ENCODE measurements at regions not wholly inside any gene's neighbourhood (a gene's known extent, or its start where the extent isn't known, plus 50 kb on each side); places are given as distances from the start of the nearest gene placed in this dataset.

GRCh38 chr1:221916176-221916575 lies 174.3 kb upstream of the DUSP10 start:
- Histone ChIP-seq H2BK120ac (ENCODE audit: low read depth, low read length) (no peak overlapping the region), H2BK12ac (ENCODE audit: low read length in 2 of 2) (no peak overlapping the region), H3K4me1 (ENCODE audit: control insufficient read depth, insufficient read depth, low read depth, low read length) (no peaks in the 10 kb centered on the region), H2BK15ac (ENCODE audit: low read depth, poor library complexity, severe bottlenecking) (no peak overlapping the region), H3K27ac (ENCODE audit: low read length, poor library complexity, severe bottlenecking) (no peak overlapping the region), H3K23ac (ENCODE audit: low read length in 2 of 2) (no peak overlapping the region), H3K4ac (ENCODE audit: low read depth in 1 of 2, low read length in 2 of 2) (no peak overlapping the region), H3K9ac (ENCODE audit: low read length) (no peak overlapping the region), H3K4me3 (ENCODE audit: insufficient read depth in 1 of 2, low read depth in 1 of 2, low read length in 2 of 2) (no peak overlapping the region), H3K27me3 (ENCODE audit: control insufficient read depth in 1 of 2, insufficient read depth in 1 of 2, low read length in 2 of 2) (no peaks in the 10 kb centered on the region), H4K91ac (ENCODE audit: low read length) (no peak overlapping the region), H2AK5ac (ENCODE audit: low read length, severe bottlenecking) (no peak overlapping the region), H2BK5ac (ENCODE audit: low read depth, low read length, poor library complexity, severe bottlenecking) (no peak overlapping the region), H2AFZ (ENCODE audit: low read depth, low read length) (no peak overlapping the region), H4K8ac (ENCODE audit: low read length) (no peak overlapping the region), H3K9me3 (ENCODE audit: control insufficient read depth, low read length) (no peaks in the 10 kb centered on the region), H3K36me3 (ENCODE audit: control insufficient read depth in 1 of 2, insufficient read depth in 2 of 2, low read depth in 1 of 2, low read length in 2 of 2) (peaks cover 0 to 15% of the 10 kb centered on the region in 2 experiments), H3K4me2 (ENCODE audit: low read length, poor library complexity, severe bottlenecking) (no peak overlapping the region), H3K14ac (ENCODE audit: low read length in 2 of 2) (no peak overlapping the region), H3K79me1 (replicated peaks; ENCODE audit: low read length, poor library complexity, severe bottlenecking) (no peaks in the 10 kb centered on the region), H3K18ac (ENCODE audit: low read depth in 1 of 2, low read length in 2 of 2) (no peak overlapping the region)
- no peak for DNase-seq
- WGBS, result 94% methylated on average over 5 of the region's 5 CpGs

- Histone ChIP-seq H3K36me3 (ENCODE audit: control insufficient read depth in 1 of 2, insufficient read depth in 2 of 2, low read depth in 1 of 2, low read length in 2 of 2) (peaks cover 0 to 15% of the 10 kb centered on the region in 2 experiments), H3K9me3 (ENCODE audit: control insufficient read depth, low read length) (no peaks in the 10 kb centered on the region), H3K23ac (ENCODE audit: low read length in 2 of 2) (no peak overlapping the region), H3K4me2 (ENCODE audit: low read length, poor library complexity, severe bottlenecking) (no peak overlapping the region), H4K91ac (ENCODE audit: low read length) (no peak overlapping the region), H2BK5ac (ENCODE audit: low read depth, low read length, poor library complexity, severe bottlenecking) (no peak overlapping the region), H3K27ac (ENCODE audit: low read length, poor library complexity, severe bottlenecking) (no peak overlapping the region), H3K4me1 (ENCODE audit: control insufficient read depth, insufficient read depth, low read depth, low read length) (no peaks in the 10 kb centered on the region), H2BK12ac (ENCODE audit: low read length in 2 of 2) (no peak overlapping the region), H3K4me3 (ENCODE audit: insufficient read depth in 1 of 2, low read depth in 1 of 2, low read length in 2 of 2) (no peak overlapping the region), H2AFZ (ENCODE audit: low read depth, low read length) (no peak overlapping the region), H3K9ac (ENCODE audit: low read length) (no peak overlapping the region), H3K14ac (ENCODE audit: low read length in 2 of 2) (no peak overlapping the region), H2BK120ac (ENCODE audit: low read depth, low read length) (no peak overlapping the region), H3K27me3 (ENCODE audit: control insufficient read depth in 1 of 2, insufficient read depth in 1 of 2, low read length in 2 of 2) (no peaks in the 10 kb centered on the region), H4K8ac (ENCODE audit: low read length) (no peak overlapping the region), H2BK15ac (ENCODE audit: low read depth, poor library complexity, severe bottlenecking) (no peak overlapping the region), H3K18ac (ENCODE audit: low read depth in 1 of 2, low read length in 2 of 2) (no peak overlapping the region), H2AK5ac (ENCODE audit: low read length, severe bottlenecking) (no peak overlapping the region), H3K79me1 (replicated peaks; ENCODE audit: low read length, poor library complexity, severe bottlenecking) (no peaks in the 10 kb centered on the region), H3K4ac (ENCODE audit: low read depth in 1 of 2, low read length in 2 of 2) (no peak overlapping the region)
- no peak for DNase-seq
- WGBS, result 80% methylated on average over 2 of the region's 2 CpGs
Measured at GRCh38 chr1:221915764-221916163, 173.9 kb upstream of the DUSP10 start.

- Histone ChIP-seq H3K36me3 (ENCODE audit: control insufficient read depth in 1 of 2, insufficient read depth in 2 of 2, low read depth in 1 of 2, low read length in 2 of 2) (peaks cover 0 to 15% of the 10 kb centered on the region in 2 experiments), H3K27me3 (ENCODE audit: control insufficient read depth in 1 of 2, insufficient read depth in 1 of 2, low read length in 2 of 2) (no peaks in the 10 kb centered on the region), H3K9me3 (ENCODE audit: control insufficient read depth, low read length) (no peaks in the 10 kb centered on the region), H3K27ac (ENCODE audit: low read length, poor library complexity, severe bottlenecking) (no peak overlapping the region), H2AK5ac (ENCODE audit: low read length, severe bottlenecking) (no peak overlapping the region), H4K91ac (ENCODE audit: low read length) (no peak overlapping the region), H3K79me1 (replicated peaks; ENCODE audit: low read length, poor library complexity, severe bottlenecking) (no peaks in the 10 kb centered on the region), H3K4me1 (ENCODE audit: control insufficient read depth, insufficient read depth, low read depth, low read length) (no peaks in the 10 kb centered on the region), H2BK120ac (ENCODE audit: low read depth, low read length) (no peak overlapping the region), H3K4ac (ENCODE audit: low read depth in 1 of 2, low read length in 2 of 2) (no peak overlapping the region), H3K18ac (ENCODE audit: low read depth in 1 of 2, low read length in 2 of 2) (no peak overlapping the region), H2BK12ac (ENCODE audit: low read length in 2 of 2) (no peak overlapping the region), H4K8ac (ENCODE audit: low read length) (no peak overlapping the region), H3K23ac (ENCODE audit: low read length in 2 of 2) (no peak overlapping the region), H2AFZ (ENCODE audit: low read depth, low read length) (no peak overlapping the region), H2BK15ac (ENCODE audit: low read depth, poor library complexity, severe bottlenecking) (no peak overlapping the region), H3K4me2 (ENCODE audit: low read length, poor library complexity, severe bottlenecking) (no peak overlapping the region), H3K14ac (ENCODE audit: low read length in 2 of 2) (no peak overlapping the region), H3K4me3 (ENCODE audit: insufficient read depth in 1 of 2, low read depth in 1 of 2, low read length in 2 of 2) (no peak overlapping the region), H2BK5ac (ENCODE audit: low read depth, low read length, poor library complexity, severe bottlenecking) (no peak overlapping the region), H3K9ac (ENCODE audit: low read length) (no peak overlapping the region)
- no peak for DNase-seq
- 99% methylated on average over 2 of the region's 3 CpGs for WGBS
Measured at GRCh38 chr1:221913351-221913892, 171.5 kb upstream of the DUSP10 start.

GRCh38 chr1:221912230-221912629 lies 170.3 kb upstream of the DUSP10 start:
- Histone ChIP-seq H2BK5ac (ENCODE audit: low read depth, low read length, poor library complexity, severe bottlenecking) (no peak overlapping the region), H3K79me1 (replicated peaks; ENCODE audit: low read length, poor library complexity, severe bottlenecking) (no peaks in the 10 kb centered on the region), H2BK120ac (ENCODE audit: low read depth, low read length) (no peak overlapping the region), H3K27me3 (ENCODE audit: control insufficient read depth in 1 of 2, insufficient read depth in 1 of 2, low read length in 2 of 2) (no peaks in the 10 kb centered on the region), H3K4ac (ENCODE audit: low read depth in 1 of 2, low read length in 2 of 2) (no peak overlapping the region), H3K4me2 (ENCODE audit: low read length, poor library complexity, severe bottlenecking) (no peak overlapping the region), H2AK5ac (ENCODE audit: low read length, severe bottlenecking) (no peak overlapping the region), H2AFZ (ENCODE audit: low read depth, low read length) (no peak overlapping the region), H2BK15ac (ENCODE audit: low read depth, poor library complexity, severe bottlenecking) (no peak overlapping the region), H2BK12ac (ENCODE audit: low read length in 2 of 2) (no peak overlapping the region), H4K8ac (ENCODE audit: low read length) (no peak overlapping the region), H3K4me1 (ENCODE audit: control insufficient read depth, insufficient read depth, low read depth, low read length) (no peaks in the 10 kb centered on the region), H3K36me3 (ENCODE audit: control insufficient read depth in 1 of 2, insufficient read depth in 2 of 2, low read depth in 1 of 2, low read length in 2 of 2) (peaks cover 0 to 14% of the 10 kb centered on the region in 2 experiments), H3K9ac (ENCODE audit: low read length) (no peak overlapping the region), H3K14ac (ENCODE audit: low read length in 2 of 2) (no peak overlapping the region), H4K91ac (ENCODE audit: low read length) (no peak overlapping the region), H3K18ac (ENCODE audit: low read depth in 1 of 2, low read length in 2 of 2) (no peak overlapping the region), H3K4me3 (ENCODE audit: insufficient read depth in 1 of 2, low read depth in 1 of 2, low read length in 2 of 2) (no peak overlapping the region), H3K23ac (ENCODE audit: low read length in 2 of 2) (no peak overlapping the region), H3K27ac (ENCODE audit: low read length, poor library complexity, severe bottlenecking) (no peak overlapping the region), H3K9me3 (ENCODE audit: control insufficient read depth, low read length) (no peaks in the 10 kb centered on the region)
- no peak for DNase-seq

Measured in mesenchymal stem cell (in vitro differentiated cells and primary cell).